Right ventricle myocardium inferior (tissue), 1 donor: ENCODE measurements at regions not wholly inside any gene's neighbourhood (a gene's known extent, or its start where the extent isn't known, plus 50 kb on each side); places are given as distances from the start of the nearest gene placed in this dataset.

ENCODE experiments used
- ATAC-seq: fragments of 200-7000 bp; cut with Tn5 transposase; one replicate; pipeline ENCODE4 v1.9.1; 2020; ENCODE audit warnings: mild to moderate bottlenecking, moderate library complexity
- DNase-seq: peaks from one replicate; pipeline ENCODE4 v3.0.0; 2021; ENCODE audit errors: missing footprints
- intact Hi-C: fragments of 100-400 bp; cut with DNase I; formaldehyde crosslinking; loops from one replicate; pipeline ENCODE4 v1.11.0; 2022
- donor health status: DM: no; HTN: yes; CAD: no; lungs with severe emphysema.

DNA sequence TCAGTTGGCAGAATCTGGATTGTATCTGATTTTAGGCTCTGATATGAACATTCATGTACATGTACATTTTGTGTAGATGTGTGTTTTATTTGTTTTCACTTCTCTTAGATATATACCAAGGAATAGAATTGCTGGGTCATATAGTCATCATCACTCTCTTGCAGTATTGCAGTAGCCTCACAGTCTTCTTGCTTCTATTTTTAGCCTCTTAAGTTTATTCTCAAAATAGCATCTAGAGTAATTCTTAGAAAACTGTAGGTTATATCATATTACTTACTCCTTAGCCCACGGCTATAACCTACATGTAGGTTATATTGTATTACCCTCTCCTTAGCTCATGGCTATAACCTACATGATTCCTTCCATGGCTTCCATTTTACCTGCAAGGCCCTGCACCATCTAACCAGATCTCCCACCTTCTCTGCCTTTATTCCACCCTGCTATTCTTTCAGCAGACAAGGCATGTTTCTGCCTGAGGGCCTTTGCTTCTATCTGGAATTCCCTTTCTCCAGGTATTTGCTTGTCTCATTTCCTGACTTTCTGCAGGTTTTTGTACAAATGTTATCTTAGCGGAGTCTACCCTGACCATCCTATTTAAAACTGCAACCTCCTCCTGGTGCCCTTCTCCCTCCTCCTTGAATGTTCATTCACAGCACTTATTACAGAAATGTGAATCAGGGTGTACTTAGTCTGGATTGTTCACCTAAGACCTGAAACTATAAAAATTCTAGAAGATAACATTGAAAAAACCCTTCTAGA, 109.0 kb upstream of the ETV3 start:
- DNase-seq (no peak), ATAC-seq (no peak)
- intact Hi-C loops, result no loop called here

DNA sequence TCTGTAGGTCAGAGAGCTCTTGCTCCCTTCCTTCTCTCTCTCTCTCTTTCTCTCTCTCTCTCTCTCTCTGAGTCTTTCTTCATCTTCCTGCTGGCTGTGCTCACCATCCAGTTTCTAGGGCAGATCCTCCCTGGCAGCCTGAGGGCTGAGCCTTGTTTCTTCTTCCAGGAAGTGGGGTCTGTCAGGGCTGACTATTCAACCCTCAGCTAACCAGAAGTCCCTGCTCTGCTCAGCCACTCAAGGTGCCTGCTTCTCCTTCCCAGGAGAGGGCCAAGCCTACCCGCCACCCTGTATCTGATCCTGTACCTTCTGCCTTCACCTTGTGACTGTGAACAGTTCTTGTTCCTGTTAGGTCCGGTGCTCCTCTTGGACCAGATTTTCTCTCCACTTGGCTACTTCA, 107.6 kb upstream of the ETV3 start:
- ATAC-seq (no peak), DNase-seq (no peak)
- intact Hi-C loops, result no loop called here

DNA sequence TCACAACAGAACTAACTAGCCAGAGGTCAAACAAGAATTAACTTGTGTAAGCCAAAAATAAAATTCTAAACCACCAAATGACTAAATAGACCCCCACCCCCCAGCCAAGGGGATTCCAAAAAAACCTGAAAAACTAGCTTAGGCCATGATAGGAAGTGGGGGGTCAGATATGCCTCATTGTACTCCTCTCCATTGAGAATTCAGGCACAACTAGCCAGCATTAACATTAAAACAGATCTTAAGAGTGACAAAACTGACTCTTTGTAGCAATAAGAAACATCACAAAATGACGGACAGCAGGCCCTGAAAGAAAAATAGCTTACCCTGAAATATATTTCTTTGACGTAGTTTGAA, 103.0 kb upstream of the ETV3 start:
- intact Hi-C loops, result no loop called here
- ATAC-seq (no peak), DNase-seq (no peak)

DNA sequence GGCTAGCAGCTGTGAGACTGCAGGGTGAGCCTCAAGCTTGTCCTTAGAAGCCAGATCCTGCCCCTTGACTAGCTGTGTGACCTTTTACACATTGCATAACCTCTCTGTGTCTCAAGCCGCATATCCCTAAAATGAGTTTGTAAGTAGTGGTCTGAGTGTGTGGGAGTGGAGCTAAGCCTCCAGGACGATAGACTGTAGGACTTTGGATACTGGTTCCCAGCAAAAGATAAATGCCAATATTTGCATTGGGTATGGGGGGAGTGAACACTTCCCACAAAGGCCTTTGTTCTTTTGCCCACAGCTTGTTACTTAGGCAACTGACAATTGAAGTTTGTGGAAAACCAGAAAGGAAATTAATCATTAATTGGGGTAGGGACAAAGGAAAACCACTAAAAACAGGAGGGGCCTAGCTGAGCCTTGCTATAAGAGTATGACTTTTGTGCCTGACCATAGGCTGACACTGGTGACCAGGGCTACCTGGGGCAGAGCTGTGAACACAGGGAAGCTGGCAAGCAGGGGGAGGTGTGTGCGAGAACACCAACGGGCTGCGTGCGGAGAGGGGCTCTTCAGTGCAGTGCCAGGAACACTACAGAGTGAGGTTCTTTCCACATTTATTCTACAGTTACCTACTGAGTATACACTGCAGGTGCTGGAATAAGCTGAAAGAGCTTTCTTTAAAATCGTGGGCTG, 102.4 kb upstream of the ETV3 start:
- no peak for ATAC-seq
- intact Hi-C loops, result no loop called here

DNA sequence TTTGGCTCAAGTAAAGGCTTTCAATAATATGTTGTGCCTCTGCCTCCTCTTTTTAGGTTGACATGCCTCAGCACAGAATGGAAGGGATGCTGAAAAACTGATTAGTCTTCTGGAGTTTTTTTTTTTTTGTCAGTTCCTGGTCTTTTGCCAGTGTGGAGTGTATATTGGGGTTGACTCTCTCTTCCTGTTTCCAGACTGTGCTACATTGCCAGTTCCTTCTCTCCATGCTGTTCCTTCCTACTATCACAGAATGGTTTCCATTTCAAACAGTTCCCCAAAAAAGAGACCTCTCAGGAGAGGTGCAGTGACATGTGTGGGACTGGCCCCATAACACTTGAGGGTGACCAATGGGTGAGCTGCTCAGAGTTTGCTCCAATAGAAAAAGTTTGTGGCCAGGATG, 101.7 kb upstream of the ETV3 start:
- intact Hi-C loops, result no loop called here

More for the DNA sequence above, 102.4 kb upstream of the ETV3 start:
- no peak for DNase-seq

DNA sequence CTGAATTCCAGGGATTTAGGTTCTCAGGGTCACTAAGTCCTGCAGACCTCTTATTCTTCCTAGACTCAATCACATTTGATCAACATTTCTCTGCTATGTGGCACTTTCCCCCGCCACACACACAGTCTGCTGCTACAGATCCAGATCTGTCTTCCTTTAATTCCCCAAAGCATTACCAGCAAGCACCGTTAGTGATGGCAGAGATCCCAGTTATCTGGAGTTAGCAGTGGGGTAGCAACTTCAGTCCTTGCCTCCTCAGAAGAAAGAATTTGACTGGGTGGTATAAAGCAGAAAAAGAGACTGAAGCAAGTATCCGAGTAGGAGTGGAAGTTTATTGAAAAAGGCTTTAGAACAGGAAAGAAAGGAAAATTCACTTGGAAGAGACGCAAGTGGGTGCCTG, 100.4 kb upstream of the ETV3 start:
- no peak for DNase-seq
- intact Hi-C loops, result no loop called here
- no peak for ATAC-seq

More for the DNA sequence above, 101.7 kb upstream of the ETV3 start:
- ATAC-seq (no peak), DNase-seq (no peak)

DNA sequence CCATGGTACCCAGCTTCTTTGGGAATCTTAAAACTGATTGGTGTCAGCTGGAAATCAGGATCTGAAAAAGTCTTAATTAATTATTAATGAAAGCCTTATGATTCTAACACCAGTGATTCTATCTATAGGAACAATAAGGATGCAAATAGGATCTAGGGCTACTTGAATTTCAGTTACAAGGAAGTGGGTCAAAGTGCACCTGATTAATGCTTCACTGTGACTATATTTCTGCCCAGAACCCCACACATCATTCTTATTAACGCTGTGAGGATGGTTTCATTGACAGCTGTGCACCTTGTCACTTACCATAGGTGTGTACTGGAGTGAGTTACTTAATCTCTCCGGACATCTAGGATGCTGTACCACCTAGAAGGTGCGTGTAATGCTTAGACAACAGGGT, 99.8 kb upstream of the ETV3 start:
- intact Hi-C loops, result no loop called here
- ATAC-seq, result no peak
- no peak for DNase-seq

DNA sequence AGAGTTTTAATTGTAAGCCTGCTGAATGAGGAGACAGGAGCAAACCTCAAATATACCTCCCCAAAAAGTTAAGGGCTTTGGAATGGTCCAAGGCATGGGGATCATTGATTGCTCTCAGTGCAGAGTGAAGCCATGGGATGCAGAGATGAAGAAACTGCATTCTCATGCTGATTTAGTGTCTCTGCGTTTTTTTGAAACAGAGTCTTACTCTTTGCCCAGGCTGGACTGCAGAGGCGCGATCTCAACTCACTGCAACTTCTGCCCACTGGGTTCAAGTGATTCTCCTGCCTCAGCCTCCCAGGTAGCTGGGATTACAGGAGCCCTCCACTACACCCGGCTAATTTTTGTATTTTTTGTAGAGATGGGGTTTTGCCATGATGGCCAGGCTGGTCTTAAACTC, 99.3 kb upstream of the ETV3 start:
- ATAC-seq, result no peak
- intact Hi-C loops, result no loop called here
- no peak for DNase-seq

DNA sequence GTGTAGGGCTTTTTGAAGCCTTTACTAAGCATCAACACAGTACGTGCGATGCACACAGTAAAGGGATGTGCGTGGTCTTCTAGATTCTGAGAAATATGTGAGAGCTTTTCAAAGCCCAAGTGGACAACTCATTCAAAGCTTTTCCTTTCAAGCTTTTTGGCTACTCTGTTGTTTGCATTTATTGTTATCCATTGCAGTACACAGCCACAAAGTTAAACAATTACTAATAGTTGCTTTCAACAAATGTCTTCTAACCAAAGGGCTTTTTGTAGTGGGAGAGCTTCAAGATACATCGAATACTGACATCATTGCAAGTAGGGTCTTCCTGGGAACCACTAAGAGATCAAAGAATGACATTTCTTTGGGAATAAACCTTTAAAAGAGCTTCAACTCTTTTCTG, 97.9 kb upstream of the ETV3 start:
- no peak for ATAC-seq
- no peak for DNase-seq
- intact Hi-C loops, result no loop called here

DNA sequence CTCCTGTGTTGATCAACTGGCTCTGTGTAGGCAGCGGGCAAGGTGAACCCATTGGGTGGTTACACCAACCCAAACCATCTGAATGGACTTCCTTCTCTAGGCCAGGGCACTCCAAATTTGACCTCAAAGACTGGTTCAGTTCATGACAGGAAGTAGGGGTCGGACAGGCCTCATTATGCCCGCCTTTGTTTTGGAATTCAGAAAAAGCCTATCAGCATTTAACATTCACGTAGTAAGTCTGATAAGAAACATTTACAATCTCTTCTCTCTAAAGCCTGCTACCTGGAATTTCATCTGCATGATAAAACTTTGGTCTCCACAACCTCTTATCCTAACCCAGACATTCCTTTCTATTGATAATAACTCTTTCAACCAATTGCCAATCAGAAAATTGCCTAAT, 97.1 kb upstream of the ETV3 start:
- DNase-seq (no peak), ATAC-seq (no peak)
- intact Hi-C loops, result no loop called here

DNA sequence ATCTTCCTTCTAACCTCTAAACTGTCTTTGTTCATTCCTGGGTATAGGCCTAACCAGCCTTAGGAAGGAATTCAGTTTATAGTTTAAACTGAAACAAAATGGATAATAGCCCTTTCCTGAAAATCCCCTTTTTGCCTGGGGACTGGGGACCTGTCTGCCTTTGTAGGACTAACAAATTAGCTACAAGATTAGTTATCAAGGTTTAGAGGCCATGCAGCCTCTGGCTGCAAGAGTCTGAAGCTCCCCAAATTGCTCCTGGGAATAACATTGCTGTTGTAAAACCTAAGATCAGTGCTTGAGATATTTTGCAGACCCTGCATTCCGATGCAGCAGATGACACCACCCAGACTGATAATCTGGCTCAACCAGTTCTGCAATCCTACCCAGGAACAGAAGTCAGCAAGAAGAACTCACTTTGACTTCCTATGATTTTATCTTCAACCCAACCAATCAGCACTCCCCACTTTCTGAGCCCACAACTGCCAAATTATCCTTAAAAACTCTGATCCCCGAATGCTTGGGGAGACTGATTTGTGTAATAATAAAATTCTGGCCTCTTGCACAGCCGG, 96.6 kb upstream of the ETV3 start:
- DNase-seq (no peak), ATAC-seq (no peak)
- intact Hi-C loops, result no loop called here

DNA sequence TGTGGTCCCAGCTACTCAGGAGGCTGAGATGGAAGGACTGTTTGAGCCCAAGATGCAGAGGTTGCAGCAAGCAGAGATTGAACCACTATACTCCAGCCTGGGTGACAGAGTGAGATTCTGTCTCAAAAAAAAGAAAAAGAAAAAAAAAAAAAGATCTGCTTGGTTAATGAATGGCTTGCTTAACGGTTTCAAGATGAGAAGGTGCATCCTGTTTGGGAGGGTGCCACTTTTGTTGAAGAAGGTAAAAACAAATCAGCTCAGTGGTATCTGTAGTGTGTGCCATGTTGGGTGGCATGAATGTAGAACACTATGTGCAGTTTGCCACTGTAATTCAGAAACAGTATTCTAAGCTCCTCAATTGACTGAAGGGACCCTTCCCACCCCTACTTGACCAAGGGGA, 94.9 kb upstream of the ETV3 start:
- ATAC-seq (no peak), DNase-seq (no peak)
- intact Hi-C loops, result no loop called here

DNA sequence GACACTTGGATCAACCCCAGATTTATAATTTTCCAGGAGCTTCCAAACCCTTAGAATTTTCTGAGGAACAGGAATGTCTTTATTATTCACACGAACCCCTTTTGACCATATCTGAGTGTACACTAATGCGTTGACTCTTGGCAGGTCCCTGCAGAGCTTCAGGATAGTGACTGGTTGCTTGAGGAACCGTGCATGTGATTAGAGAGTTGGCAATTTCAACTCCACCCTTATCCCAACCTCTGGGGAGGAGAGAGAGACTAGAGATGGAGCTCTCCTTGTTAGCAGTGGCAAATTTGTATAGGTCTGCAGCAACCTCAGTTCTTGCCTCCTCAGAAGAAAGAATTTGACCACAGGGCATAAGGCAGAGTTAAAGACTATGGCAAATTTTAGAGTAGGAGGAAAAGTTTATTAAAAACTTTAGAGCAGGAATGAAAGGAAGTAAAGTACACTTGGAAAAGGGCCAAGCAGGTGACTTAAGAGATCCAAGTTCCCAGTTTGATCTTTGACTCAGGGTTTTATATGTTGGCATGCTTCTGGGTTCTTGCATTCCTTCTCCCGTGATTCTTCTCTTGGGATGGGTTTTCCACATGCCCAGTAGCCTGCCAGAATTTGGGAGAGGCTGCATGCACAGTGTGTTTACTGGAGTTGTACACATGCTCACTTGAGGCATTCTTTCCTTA, 93.8 kb upstream of the ETV3 start:
- ATAC-seq, result no peak
- intact Hi-C loops, result no loop called here
- no peak for DNase-seq

DNA sequence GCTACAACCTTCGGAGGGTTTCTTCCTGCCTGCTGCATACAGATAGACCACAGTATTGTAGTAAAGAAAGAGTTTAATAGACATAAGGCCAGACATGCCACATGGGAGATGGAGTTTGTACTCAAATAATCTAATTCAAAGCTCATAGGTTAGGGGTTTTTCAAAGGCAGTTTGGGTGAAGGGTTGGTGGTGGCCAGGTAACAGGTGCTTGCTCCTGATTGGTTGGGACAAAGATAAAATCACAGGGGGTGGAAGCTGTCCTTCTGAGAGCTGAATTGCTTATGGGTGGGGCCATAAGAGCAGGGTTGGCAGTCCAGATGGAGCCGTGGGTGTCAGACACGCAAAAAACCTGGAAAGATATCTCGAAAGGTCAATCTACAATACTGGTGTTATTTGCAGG, 92.3 kb upstream of the ETV3 start:
- DNase-seq (no peak), ATAC-seq (no peak)

DNA sequence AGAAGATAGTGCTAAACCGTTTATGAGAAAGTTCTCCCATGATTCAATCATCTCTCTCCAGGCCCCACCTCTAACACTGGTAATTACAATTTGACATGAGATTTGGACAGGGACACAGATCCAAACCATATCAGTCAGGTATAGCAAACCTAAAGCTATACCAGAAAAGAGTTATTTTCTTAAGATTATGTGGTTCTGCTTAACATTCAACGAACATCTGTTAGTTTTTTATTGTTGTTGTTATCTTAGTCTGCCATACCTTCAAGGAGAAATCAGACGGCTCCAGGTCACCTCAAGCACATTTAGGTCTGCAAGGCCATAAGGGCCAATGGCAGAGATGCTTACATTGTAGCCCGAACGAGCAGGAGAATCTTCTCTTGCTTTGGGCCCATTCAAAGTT, 89.5 kb upstream of the ETV3 start:
- DNase-seq, result no peak
- no peak for ATAC-seq
- intact Hi-C loops, result no loop called here

More for the DNA sequence above, 92.3 kb upstream of the ETV3 start:
- intact Hi-C loops, result no loop called here

DNA sequence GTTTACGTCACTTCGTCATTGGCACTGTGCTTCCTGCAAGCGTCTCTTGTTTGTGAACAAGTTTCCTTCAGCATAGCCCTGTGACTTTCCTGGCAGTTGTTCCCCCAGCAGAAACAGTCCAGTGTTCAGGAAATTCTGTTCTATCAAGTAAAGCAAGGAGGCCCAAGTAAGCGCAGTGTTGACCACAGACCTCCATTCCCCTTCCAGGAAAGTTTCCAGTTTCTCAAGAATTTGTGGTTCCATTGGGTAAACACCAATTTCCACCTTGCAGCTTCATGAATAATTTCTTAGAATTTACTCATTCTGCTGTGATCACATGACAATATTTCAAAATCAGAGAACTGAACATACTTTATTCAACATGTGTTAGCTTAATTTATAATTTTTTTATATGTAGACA, 88.5 kb upstream of the ETV3 start:
- ATAC-seq, result no peak
- intact Hi-C loops, result no loop called here

DNA sequence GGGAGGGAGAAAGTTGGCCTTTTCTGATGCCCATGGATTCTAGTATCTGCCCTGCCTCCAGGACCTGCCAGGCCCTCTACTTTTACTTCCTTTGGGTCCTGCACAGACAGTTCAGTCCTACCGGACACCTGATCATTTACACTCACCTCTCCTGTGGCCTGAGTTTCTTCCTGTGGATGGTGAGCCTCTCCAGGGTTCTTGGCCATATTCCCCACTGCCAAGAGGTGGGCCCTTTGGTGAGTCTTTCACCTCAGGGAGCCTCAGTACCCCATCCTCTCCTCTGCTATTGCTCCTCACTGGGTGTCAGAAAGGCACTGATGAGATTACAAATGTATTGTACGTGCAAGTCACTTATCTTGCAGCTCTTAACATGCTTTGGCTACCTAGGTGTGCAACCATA, 81.4 kb upstream of the ETV3 start:
- DNase-seq (no peak), ATAC-seq (no peak)
- intact Hi-C loops, result no loop called here

More for the DNA sequence above, 88.5 kb upstream of the ETV3 start:
- DNase-seq, result no peak

DNA sequence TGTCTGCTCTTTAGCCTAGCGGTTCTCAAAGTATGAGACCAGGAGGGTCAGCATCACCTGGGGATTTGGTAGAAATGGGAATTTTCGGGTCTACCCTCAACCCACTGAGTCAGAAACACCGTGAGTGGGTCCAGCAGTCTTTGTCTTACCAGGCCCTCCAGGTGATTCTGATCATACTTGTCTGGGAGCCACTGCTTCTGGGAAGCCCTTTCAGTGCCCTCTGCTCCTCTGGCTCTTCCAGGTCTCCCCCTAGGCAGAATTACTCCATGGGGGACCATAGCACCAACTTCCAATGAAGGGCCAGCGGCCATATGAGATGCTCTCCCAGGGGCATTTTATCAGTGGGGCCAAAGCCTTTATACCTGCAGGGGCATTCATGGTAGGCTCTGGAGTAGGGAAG, 81.0 kb upstream of the ETV3 start:
- intact Hi-C loops, result no loop called here
- DNase-seq (no peak), ATAC-seq (no peak)

DNA sequence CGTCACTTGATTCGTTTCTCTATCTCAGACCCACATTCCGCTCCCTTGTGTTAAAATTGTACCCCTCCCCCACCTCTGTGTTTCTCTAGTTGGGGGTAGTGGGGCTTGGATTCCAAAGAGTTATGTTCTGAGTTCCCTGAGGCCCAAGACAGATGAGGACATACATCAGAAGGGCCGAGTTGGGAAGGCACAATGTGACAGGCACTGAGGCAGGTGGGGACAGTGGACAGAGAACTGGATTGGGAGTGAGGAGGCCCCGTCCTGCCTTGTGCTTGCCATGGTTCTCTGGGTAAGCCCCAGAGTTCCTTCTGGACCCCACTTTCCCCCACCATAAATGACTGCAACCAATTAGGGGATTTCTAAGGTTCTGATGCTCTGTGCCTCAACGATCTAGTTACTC, 80.5 kb upstream of the ETV3 start:
- intact Hi-C loops, result no loop called here
- ATAC-seq, result no peak

DNA sequence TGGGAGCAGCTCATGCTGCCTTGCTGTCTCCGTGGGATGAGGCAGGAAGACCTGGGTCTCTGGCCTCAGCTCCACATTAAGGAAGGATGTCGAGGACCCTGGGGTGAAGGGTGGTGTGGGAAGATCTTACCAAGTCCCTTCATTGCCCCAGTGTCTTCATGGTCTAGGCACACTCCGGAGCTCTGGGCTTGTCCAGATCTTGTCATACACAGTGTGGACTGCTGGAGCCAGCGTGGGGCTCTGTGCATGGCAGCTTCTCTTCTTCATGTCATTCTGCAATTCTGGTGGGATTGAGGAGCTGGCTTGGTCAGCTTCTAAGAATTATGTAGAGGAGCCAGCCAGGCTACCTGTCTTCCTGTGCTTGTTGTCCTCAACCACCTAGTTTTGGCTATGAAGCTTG, 79.3 kb upstream of the ETV3 start:
- DNase-seq (no peak), ATAC-seq (no peak)
- intact Hi-C loops, result no loop called here

More for the DNA sequence above, 80.5 kb upstream of the ETV3 start:
- no peak for DNase-seq
